ENCODE measurements at regions not wholly inside any gene's neighbourhood (a gene's known extent, or its start where the extent isn't known, plus 50 kb on each side); places are given as distances from the start of the nearest gene placed in this dataset.

- no peak for DNase-seq
Observed at GRCh38 chrX:38992441-38993096, 191.3 kb downstream of the MID1IP1 start.

DNA sequence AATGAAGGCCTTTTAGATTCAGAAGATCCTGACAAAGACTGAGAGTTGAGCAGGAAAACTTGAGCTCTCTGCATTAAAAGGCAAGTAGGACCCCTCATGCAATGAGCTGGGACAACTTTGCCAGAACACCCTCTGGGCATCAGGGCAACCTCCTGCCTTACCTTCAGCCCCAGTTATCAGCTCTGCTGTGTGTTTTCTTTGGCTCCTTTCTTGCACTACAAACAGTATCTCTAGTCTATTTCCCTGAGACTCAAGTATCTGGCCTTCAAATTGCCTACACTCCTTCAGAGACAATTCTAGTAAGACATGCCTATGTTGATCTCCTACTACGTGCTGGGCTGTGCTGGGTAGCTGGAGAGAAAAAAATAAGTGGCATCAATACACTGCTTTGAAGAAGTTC is 192.2 kb downstream of the MID1IP1 start:
- DNase-seq: no peak

DNA sequence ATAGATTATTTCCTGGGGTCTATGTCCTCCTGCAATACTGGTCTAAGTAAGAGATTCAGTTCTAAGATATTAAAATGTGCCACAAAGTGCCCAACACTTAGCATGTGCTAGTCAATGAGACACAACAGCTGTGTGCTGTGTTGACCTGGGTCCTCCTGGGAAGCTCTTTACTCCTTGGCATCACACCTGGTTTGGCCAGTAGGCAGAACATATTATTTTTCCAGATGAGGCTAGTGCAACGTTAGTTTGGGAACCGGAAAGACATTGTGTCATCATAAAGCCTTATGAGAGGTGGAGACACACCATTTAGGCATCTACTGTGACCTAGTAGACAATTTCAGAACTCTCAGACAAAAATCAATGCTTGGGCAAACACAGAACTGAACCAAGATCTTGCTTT is 197.8 kb downstream of the MID1IP1 start:
- no peak for DNase-seq

GRCh38 chrX:38999967-39000745 is 198.9 kb downstream of the MID1IP1 start:
- no peak for DNase-seq

DNA sequence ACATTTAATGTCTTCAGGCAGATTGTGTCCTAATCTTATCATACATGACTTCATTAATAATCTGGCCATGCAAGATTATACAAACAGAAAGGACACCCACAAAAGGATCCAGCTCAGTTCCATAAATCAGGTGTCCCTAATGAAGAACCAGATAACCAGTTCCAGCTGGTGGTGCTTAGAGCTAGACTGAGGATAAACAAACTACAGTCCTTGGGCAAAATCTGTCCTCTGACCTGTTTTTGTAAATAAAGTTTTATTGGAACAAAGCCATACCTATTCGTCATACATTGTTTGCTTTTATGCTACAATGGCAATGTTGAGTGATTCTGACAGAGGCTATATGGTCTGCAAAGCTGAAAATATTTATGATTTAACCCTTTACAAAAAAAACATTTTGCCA is 199.5 kb downstream of the MID1IP1 start:
- no peak for DNase-seq

- DNase-seq: no peak
Observed at GRCh38 chrX:39002466-39002865, 201.2 kb downstream of the MID1IP1 start.

- no peak for DNase-seq
Observed at GRCh38 chrX:39008549-39008948, 207.3 kb downstream of the MID1IP1 start.

DNA sequence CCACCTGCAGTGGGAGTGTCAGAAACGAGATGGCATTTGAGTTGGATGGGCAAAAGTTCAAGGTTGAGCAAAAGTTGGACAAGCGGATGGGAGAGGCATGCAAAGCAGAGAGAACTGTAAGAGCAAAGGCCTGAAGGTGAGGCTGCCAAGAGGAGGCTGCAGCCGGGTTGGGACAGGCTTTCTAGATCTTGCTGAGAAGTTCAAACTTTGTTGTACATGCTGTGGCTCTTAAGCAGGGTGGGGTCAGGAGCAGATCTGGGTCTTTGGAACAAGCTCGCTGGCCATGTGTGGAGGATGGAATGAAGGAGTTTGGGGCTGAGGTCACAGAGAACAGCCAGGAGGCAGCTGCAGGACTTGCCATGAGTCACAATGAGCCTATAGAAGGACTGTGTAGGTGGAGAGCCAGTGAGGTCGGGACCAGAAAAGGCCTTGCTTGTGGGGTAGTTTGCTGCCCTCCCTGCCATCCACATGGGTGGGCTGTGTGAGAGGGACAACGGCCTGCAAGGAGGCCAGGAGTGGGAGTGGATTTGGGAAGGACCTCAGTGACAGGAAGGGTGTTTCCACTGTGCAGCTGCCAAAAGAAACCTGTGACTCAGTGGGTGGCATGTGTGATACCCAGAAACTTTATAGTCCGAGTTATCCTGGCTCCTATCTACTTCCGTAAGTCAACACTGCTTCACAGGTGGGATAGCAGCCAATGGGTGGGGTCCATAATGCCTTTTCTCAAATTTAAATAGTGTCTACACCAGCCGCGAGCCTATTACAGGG is 210.4 kb downstream of the MID1IP1 start:
- no peak for DNase-seq

DNA sequence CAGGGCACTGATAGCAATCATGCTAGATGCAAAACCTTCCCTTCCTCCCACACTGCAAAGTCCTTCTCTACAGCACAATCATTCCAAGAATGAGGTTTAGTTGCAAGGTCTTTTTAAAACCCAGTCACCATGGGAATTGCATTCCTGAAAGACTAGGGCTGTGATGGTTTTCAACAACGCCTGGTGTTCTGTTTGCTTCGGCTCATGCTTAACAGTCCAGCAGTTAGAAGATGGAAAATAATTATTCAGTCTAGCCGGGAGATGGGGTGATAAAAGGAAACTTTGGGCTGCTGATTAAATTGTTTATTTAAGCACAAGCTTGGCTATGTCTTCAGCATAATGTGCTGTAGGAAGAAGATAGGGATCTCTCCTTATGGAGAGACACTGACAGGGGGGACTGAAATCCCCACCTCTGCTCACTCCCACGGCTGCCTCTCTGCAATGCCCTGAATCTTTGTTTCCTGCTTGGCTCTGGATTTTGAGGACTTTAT is 211.4 kb downstream of the MID1IP1 start:
- no peak for DNase-seq

DNA sequence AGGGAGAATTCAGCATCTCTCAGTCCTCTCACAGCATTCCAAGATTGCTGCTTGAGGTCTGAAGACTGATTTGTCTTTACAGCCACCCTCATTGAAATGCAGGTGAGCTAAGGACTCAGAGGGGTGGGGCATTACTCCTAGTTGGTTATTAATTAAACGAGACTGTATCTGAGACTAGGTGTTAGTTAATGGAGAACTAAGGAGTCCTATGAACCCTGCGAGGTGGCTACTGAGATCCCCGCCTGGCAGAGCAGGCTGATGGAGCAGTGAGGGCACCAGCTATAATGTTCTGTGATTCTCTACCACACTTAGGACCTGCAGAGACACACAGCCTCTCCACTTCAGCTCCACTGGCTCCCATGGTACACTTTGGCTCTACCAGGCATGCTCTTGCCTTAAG is 215.3 kb downstream of the MID1IP1 start:
- DNase-seq: no peak

GRCh38 chrX:39017077-39017476 is 215.8 kb downstream of the MID1IP1 start:
- no peak for DNase-seq

GRCh38 chrX:39017716-39018115 is 216.5 kb downstream of the MID1IP1 start:
- no peak for DNase-seq

GRCh38 chrX:39018541-39018940 is 217.3 kb downstream of the MID1IP1 start:
- DNase-seq: no peak

DNA sequence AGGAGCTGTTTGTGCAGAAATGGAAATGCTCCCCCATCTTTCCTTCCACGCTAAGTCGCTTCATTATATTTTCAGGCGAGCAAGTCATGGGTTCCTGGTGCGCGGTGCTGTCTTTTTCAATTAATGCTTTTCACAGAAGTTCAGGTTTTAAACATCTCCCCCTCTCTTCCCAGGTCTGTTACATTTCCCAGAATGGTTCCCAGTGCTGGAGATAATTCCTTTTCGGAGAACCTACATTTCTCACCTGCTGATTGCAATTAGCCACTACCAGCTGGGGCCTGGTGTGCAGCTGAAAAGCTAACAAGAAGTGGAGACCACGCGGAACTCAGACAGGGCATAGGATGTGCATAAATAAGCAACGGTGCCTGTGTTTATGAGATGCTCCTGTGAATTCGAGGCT is 217.8 kb downstream of the MID1IP1 start:
- no peak for DNase-seq

- no peak for DNase-seq
Observed at GRCh38 chrX:39020051-39020669, 218.9 kb downstream of the MID1IP1 start.

- no peak for DNase-seq
Observed at GRCh38 chrX:39022106-39022505, 220.8 kb downstream of the MID1IP1 start.

DNA sequence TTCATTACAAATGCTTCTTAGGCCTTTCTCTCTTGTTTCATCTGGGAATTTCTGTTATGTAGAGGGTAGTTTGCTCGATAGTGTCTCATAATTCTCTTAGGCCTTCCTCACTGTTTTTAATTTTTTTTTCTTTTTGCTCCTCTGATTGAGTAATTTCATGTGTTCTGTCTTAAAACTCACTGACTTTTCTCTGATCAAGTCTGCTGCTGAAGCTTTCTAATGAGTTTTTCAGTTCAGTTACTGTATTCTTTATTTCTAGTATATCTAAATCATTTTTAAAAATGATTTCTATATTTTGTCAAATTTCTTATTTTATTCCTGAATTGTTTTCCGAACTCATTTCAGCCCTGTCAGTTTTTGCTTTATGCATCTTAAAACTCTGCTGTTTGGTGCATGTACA is 228.0 kb downstream of the MID1IP1 start:
- DNase-seq: no peak

- DNase-seq: no peak
Observed at GRCh38 chrX:39030636-39031035, 229.4 kb downstream of the MID1IP1 start.

DNA sequence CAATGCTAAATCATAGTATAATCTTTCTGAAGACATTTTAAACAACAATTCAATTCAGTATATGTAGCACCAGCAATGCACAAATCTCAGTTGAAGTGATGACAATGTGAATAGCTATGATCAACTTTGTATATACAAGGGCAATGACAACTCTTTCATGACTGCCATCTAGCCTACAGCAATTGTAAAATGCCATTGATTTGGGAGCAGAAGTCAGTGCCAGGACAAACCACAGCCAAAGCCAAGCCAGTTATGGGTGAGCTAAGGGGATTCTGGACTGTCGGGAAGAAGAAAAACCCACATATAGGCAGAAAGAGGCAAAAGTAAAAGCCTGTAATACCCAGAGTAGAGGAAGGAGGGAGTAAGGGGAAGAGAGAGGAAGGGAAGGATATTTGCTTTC is 238.6 kb downstream of the MID1IP1 start:
- no peak for DNase-seq

DNA sequence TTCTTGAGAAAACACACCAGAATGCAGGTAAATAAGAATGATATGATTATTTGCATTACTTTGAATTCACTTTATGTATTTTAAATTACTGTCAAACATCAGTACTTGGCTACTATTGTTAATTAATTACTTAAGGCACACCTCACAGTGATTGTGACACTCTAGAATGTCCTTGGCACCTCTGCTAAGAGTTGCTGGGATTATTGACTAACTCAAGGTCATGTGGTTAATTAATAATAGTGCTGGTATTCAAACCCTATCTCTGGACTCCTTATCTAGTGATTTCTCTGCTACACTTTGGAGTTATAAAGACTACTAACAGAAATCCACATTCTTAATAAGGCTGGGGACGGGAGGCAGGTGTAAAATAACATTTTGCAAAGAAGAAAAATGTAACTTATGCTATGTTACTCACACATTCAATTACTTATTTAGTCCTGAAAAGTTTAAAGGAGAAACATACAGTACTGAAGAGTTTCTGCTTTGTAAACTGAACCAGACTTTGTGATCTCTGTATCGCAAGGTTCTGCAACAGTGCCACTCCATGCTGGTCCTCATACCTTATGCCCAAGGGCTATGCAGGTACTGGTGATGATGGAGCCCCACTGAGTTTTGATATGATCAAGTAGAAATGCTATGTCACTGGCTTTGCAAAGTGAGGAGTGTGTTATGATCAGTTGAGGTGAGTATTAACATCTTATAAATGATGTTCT is 242.7 kb downstream of the MID1IP1 start:
- no peak for DNase-seq

DNA sequence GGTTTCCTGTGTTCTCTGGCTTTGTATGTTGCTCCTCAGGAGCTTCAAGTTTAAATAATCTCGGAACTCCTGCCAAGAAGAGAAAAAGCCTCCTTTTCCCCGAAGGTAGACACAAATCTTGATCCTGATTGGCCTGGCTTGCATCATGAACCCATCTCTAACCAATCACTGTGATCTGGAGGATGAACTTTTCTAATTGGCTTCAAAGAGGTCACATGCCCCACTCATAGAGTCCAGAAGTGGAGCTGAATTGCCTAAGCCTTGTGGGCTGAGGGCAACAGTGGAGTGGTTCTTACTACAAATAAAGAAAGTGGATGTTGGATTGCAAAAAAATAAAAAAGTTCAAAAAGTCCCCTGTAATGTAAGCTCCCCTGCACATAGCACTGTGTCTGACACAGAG is 245.9 kb downstream of the MID1IP1 start:
- no peak for DNase-seq

DNA sequence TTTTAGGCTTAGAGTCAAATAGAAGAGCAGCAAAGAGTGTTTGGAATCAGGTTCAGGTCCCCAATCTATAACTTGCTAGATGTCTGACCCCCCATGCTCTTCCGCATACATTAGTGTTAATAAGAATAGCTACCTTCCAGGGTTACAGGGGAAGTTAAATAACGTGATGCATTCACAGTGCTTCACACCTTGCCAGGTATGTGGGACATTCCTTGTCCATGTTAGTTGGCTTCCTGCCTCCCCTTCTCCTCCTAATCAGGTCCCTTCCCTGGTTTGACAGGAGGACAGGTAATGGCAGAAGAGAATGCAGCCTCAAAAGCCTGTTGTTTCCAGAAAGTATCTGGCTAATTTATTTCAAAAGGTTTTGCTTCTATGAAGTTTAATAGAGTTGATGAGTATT is 248.7 kb downstream of the MID1IP1 start:
- no peak for DNase-seq

DNA sequence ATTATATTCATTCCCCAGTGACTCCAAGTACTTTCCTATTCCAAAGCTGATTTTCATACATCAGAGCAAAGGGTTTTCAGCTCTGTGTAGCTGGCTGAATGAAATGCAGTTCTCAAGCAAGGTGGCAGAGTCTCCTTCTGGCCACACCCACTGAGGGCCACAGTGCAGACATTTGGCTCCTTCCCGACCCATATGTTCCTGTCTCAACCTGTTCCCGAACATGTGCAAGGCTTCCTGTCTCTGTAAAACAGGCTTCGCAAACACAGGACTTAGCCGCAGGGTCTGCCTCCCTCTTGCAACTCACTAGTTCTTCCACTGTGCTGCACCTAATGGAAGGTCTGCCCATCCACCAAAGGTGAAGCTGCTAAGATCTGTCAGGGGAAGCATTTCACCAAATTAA is 249.2 kb downstream of the MID1IP1 start:
- no peak for DNase-seq

Data from NCI-H446 treated with DMSO at 0.1 percent for 48 hours (cell line).